Femur (tissue), 1 donor: ENCODE measurements at regions not wholly inside any gene's neighbourhood (a gene's known extent, or its start where the extent isn't known, plus 50 kb on each side); places are given as distances from the start of the nearest gene placed in this dataset.

Experiments
- DNase-seq: peaks from one replicate; pipeline ENCODE4 v3.0.0-alpha.2; 2017

DNA sequence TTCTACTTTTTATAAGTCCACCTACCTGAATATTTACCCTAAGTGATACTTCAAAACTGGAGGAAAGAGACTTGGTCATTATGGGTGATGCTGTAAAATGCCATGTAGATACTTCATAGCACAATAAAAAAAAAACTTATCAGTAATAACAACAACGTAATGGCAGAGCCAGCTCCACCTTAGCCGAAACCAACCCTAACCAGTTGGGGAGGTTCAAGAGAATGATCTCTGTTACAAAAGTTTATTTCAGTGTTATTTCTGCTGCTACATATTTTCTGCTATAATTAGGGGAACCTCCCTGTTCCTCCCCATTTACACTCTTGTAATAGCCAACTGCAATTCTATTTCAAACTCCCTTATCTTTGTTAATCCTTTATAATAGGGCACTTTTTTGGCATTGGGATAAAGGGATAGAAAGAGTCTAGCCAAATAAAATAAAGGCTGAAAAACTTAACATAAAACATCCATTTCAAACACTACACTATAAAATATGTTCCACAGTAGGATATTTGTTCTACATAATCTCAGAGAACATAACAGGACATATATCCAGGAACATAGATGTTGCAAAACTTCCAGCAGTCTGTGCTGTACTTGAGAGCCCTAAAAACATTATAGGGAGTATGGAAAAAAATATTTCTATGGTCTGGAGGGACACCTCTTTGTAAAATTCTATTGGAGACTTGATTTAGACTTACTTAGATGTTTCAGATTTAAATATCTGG, 138.7 kb upstream of the POF1B start:
- DNase-seq: no peak

GRCh38 chrX:85516131-85516530, 136.7 kb upstream of the POF1B start:
- DNase-seq: no peak

- no peak for DNase-seq
Observed at GRCh38 chrX:85506871-85507270, 127.4 kb upstream of the POF1B start.

DNA sequence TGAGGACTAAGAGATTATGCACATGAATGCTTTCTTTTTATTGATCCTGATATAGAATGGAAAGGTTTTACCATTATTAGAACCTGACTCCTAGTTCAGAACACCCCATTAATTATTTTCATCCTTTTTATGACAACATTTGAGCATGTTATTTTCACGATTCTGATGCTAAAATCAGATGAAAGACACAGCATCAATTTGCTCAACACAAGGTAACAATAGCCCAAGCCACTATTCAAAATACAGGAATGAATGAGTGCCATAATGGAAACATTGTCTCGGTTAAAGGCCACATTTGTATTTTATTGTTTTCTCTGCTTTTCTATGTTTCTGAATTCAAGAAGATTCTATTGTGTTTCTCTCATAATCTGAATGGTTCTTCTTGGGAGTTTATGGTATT, 126.3 kb upstream of the POF1B start:
- DNase-seq: no peak

DNA sequence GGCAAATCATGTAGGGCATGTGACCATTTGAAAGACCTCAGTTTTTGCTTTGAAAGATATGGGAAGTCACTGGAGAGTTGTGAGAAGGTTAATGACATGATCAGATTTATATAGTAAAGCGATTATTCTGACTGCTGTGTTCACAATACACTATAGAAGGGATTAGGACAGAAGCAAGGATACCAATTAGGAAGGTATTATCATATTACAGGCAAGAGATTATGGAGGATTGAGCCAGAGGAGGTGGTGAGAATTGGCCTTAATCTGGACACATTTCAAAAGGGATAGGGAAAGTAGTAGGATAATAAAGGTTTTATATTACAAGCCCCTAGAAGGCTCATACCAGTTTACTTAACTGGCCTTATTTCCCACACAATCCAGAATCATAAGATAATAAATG, 124.9 kb upstream of the POF1B start:
- DNase-seq: no peak

- no peak for DNase-seq
Observed at GRCh38 chrX:85503258-85504158, 124.0 kb upstream of the POF1B start.

GRCh38 chrX:85501349-85501748, 121.9 kb upstream of the POF1B start:
- no peak for DNase-seq

DNA sequence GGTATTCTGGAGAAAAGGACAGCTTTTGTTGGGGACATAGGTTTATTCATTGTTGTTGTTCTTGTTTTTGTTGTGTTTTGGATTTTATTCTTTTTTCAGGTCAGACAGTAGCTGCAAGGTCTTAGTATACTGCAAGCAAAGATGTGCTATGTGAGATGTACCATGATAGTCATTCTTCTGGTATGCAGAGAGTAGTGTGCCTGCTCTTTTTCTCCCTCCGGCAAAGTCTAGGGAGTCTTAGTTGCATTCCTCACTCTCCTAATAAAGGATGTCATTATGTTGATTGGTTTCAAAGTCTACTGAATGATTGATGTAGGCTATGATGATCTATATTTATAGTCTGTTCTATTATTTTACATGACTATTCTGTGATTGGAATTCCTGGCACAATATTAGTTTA, 119.9 kb upstream of the POF1B start:
- DNase-seq: no peak

GRCh38 chrX:85493821-85494220, 114.4 kb upstream of the POF1B start:
- DNase-seq: no peak

- DNase-seq: no peak
Observed at GRCh38 chrX:85454295-85454694, 74.8 kb upstream of the POF1B start.

GRCh38 chrX:85444613-85445012, 65.1 kb upstream of the POF1B start:
- DNase-seq: no peak
